ENCODE measurements at regions not wholly inside any gene's neighbourhood (a gene's known extent, or its start where the extent isn't known, plus 50 kb on each side); places are given as distances from the start of the nearest gene placed in this dataset.

- DNase-seq (ENCODE audit: low spot score) = no peak
These were observed 240.2 kb downstream of the ANAPC1 start for GRCh38 chr2:111643759-111644158.

GRCh38 chr2:111647359-111647758 lies 236.6 kb downstream of the ANAPC1 start:
- DNase-seq (ENCODE audit: low spot score) = no peak

DNA sequence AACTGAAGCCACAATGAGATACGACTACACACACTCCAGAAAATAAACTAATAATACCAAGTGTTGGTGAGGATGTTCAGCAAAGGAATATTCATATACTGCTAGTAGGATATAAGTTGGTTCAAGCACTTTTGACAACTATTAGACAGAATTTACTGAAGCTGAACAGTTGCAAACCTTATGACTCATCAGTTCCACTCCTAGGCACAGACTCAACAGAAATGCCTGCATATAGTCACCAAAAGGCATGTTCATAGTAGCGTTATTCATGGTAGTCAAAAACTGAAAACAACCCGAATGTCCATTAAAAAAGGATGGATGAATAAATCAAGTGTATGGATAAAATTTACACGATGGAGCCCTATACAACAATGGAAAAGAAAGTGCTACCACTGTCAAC lies 232.0 kb downstream of the ANAPC1 start:
- no peak for DNase-seq (ENCODE audit: low spot score)

- DNase-seq (ENCODE audit: low spot score) = no peak
These were observed 231.3 kb downstream of the ANAPC1 start for GRCh38 chr2:111652681-111653080.

- no peak for DNase-seq (ENCODE audit: low spot score)
These were observed 230.8 kb downstream of the ANAPC1 start for GRCh38 chr2:111653103-111653624.

DNA sequence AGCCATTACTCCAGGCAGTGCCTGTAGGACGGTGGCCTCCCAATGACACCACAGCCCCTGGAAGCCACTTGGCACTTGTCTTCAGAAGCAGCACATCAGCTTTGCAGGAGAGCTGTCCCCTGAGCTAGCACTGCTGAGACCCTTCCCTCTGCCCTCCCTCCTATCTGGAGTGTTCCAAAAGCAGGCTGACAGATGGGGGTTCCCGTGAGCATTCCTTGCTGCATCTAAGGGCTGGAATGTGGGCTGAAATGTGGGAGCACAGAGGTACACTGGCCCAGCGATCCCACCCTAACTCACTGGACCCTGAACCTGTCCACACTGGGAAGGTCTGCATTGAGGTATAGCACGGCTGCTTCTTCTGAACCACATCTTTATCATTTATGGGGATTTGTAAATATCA lies 230.1 kb downstream of the ANAPC1 start:
- DNase-seq (ENCODE audit: low spot score) = no peak

- no peak for DNase-seq (ENCODE audit: low spot score)
These were observed 229.2 kb downstream of the ANAPC1 start for GRCh38 chr2:111654829-111655228.

- DNase-seq (ENCODE audit: low spot score) = no peak
These were observed 227.6 kb downstream of the ANAPC1 start for GRCh38 chr2:111656436-111656835.

- DNase-seq (ENCODE audit: low spot score) = no peak
These were observed 227.1 kb downstream of the ANAPC1 start for GRCh38 chr2:111656894-111657293.

DNA sequence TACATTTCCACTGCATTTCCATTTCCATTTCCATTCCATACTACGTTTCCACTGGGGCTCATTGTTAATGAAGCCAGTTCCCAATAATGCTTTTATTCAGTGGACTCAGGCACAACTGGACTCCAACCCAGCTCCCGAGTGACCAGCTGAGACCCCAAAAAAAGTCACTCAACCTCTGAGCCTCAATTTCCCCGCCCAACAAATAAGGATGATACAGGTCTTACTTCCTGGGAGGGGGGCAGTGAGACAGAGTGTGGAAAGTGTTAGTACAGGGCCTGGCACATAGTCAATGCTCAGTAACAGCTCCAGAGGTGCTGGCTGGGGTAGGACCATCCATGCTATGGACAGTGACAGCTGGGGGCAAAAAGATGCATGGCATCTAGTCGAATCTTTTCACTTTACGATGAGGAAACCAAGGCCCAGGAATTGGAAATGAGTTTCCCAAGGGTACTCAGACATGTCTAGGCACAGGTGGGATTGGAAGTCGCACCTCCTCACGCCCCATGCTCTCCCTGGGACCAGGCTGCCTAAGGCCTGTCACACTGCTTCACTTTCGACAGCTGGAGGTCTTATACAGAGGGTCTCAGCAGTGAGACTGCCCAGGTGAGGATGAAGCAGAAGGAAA lies 226.5 kb downstream of the ANAPC1 start:
- DNase-seq (ENCODE audit: low spot score) = no peak

- DNase-seq (ENCODE audit: low spot score) = no peak
These were observed 224.3 kb downstream of the ANAPC1 start for GRCh38 chr2:111659361-111660333.

- DNase-seq (ENCODE audit: low spot score) = no peak
These were observed 223.2 kb downstream of the ANAPC1 start for GRCh38 chr2:111660811-111661210.

GRCh38 chr2:111661286-111661940 lies 222.6 kb downstream of the ANAPC1 start:
- no peak for DNase-seq (ENCODE audit: low spot score)

- no peak for DNase-seq (ENCODE audit: low spot score)
These were observed 221.8 kb downstream of the ANAPC1 start for GRCh38 chr2:111662039-111662770.

GRCh38 chr2:111662771-111663470 lies 221.1 kb downstream of the ANAPC1 start:
- no peak for DNase-seq (ENCODE audit: low spot score)

- DNase-seq (ENCODE audit: low spot score) = no peak
These were observed 220.3 kb downstream of the ANAPC1 start for GRCh38 chr2:111663471-111664274.

DNA sequence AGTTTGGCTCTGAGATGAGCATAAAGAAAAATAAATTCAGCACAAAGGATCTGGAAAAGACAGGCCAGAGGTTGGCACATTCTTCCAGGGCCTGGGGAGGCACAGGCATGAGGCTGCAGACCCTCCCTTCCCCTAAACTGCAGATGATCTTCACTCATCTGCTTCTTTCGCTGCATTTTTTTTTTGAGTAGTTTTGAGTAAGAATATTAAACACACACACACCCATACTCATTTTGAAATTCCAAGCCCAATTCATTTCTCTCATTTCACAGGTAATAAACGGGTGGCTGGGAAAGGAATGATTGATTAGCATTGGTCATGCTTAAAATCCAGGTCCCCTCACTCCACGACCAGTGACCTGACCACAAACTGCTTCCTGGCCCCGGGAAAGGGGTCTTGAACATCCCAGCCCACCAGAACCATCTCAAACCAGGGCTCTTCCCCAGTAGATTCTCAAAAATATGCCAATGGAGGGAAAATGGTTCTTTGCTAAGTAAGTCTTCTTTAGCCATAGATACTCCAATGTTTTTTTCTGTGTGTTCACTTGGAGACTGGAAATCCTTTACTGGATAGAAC lies 219.6 kb downstream of the ANAPC1 start:
- DNase-seq (ENCODE audit: low spot score) = no peak

- DNase-seq (ENCODE audit: low spot score) = no peak
These were observed 219.0 kb downstream of the ANAPC1 start for GRCh38 chr2:111665011-111665410.

GRCh38 chr2:111665551-111666116 lies 218.4 kb downstream of the ANAPC1 start:
- DNase-seq (ENCODE audit: low spot score) = no peak

DNA sequence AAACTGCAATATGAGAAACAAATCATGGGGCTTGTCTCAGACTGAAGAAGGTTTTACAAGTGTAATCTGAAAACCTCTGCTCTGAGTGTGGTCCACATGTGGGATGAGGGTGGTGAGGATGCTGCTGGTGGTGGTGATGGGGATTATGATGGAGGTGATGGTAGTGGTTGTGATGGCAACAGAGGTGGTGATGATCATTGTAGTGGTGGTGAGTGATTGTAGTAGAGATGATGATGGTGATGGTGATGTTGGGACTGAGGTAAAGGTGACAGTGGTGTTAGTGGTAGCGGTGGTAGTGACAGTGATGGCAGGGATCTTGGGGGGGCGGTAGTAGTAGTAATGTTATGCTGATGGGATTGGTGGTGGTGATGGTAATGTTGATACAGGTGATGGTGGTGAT lies 217.8 kb downstream of the ANAPC1 start:
- no peak for DNase-seq (ENCODE audit: low spot score)

All from pons (tissue), 1 donor.